Sigmoid colon (tissue), 4 donors: ENCODE measurements at regions not wholly inside any gene's neighbourhood (a gene's known extent, or its start where the extent isn't known, plus 50 kb on each side); places are given as distances from the start of the nearest gene placed in this dataset.
A peak's percentile ranks its signal among the peaks of the same experiment; 100 is the strongest.

Experiments
- POLR2A ChIP-seq, 2 donors: fragments of 450-650 bp; IDR thresholded peaks; one replicate each; pipeline ENCODE4 v1.6.1; 2016; ENCODE audit warnings: antibody characterized with exemption in 2 of 2, mild to moderate bottlenecking in 2 of 2, moderate library complexity in 2 of 2
- POLR2AphosphoS5 ChIP-seq, 4 donors: sonication (generic); formaldehyde crosslinking; IDR thresholded peaks; one replicate each; pipeline ENCODE4 v1.6.1; 2017; ENCODE audit warnings: antibody characterized with exemption in 4 of 4
- TF ChIP-seq, protein P1 (sequence below), 4 experiments: fragments of 450-650 bp in 3 of 4; fragments of 200-600 bp in 1 of 4; IDR thresholded peaks; one replicate each; pipeline ENCODE4 v1.5.1; 2016 to 2019; ENCODE audit warnings: antibody characterized with exemption in 4 of 4, mild to moderate bottlenecking in 3 of 4, moderate library complexity in 2 of 4

DNA sequence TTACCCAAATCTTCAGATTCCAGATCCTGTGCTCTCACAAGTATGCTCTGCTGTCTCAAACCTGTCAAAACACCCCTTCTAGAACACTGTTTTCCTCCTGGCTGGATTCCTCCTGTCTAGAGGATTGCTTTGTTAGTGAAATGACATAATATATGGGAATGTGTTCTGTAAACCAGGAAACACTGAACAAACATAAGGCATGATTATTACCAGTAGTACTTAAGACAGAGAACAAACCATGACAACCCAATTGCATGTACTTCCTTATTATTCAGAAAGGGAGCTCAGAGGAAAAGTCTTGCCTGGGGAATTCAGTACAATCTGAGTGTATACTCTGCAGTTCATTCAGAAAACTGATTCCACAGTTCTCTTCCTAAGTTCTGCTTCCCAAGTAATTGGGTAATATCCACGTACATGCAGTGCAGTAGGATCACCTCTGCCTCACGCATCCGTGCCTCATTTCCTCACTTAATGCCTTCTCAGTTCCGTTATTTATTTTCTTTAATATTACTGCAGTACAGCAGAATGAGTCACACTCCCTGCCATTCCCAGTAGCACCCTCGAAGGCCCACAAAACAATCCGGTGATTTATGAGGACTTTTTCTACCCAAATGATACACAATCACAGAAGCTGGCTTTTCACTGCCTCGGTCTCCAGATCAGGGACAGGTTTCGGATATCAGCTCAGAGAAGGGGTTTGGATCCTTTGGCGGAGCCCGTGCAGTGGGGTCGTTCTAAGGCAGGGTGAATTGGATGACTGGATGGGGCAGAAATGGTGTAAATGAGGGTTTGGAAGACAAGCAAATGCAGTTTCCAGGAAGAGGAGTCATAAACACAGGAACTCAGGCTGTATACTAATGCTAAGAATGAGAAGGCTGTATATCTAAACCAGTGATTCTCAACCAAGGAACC lies 896.9 kb downstream of the KCNA4 start:
- TF ChIP-seq POLR2A (IDR thresholded peaks at IDR 0.05), result no peak
- TF ChIP-seq, protein P1, sequence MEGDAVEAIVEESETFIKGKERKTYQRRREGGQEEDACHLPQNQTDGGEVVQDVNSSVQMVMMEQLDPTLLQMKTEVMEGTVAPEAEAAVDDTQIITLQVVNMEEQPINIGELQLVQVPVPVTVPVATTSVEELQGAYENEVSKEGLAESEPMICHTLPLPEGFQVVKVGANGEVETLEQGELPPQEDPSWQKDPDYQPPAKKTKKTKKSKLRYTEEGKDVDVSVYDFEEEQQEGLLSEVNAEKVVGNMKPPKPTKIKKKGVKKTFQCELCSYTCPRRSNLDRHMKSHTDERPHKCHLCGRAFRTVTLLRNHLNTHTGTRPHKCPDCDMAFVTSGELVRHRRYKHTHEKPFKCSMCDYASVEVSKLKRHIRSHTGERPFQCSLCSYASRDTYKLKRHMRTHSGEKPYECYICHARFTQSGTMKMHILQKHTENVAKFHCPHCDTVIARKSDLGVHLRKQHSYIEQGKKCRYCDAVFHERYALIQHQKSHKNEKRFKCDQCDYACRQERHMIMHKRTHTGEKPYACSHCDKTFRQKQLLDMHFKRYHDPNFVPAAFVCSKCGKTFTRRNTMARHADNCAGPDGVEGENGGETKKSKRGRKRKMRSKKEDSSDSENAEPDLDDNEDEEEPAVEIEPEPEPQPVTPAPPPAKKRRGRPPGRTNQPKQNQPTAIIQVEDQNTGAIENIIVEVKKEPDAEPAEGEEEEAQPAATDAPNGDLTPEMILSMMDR (IDR thresholded peaks at IDR 0.05), result no peak
- TF ChIP-seq POLR2AphosphoS5 (IDR thresholded peaks at IDR 0.05), result peak in 3 of 4 donors; percentile 42 to 69 (median 56)
